ENCODE measurements at regions not wholly inside any gene's neighbourhood (a gene's known extent, or its start where the extent isn't known, plus 50 kb on each side); places are given as distances from the start of the nearest gene placed in this dataset.

- TF ChIP-seq HOXD1 (CRISPR knock-in tag; IDR thresholded peaks at IDR 0.05) (0 out of 2 replicates have a peak, but pooled peaks have one; percentile 27), ZBTB8A (CRISPR knock-in tag; IDR thresholded peaks at IDR 0.05; ENCODE audit: borderline replicate concordance, low read depth) (no peak), HMG20B (CRISPR knock-in tag; conservative IDR thresholded peaks at IDR 0.05) (0 out of 2 replicates have a peak, but pooled peaks have one; percentile 55), ZNF232 (CRISPR knock-in tag; IDR thresholded peaks at IDR 0.05; ENCODE audit: borderline replicate concordance) (0 out of 2 replicates have a peak, but pooled peaks have one; percentile 53), RELA (CRISPR knock-in tag; IDR thresholded peaks at IDR 0.05) (no peak), ARHGAP35 (CRISPR knock-in tag; IDR thresholded peaks at IDR 0.05; ENCODE audit: borderline replicate concordance) (no peak), BRD4 (CRISPR knock-in tag; IDR thresholded peaks at IDR 0.05) (peak; percentile 91), SPEN (CRISPR knock-in tag; IDR thresholded peaks at IDR 0.05; ENCODE audit: low read depth) (0 out of 2 replicates have a peak, but pooled peaks have one; percentile 1), MATR3 (CRISPR knock-in tag; IDR thresholded peaks at IDR 0.05) (no peak), ZNF446 (CRISPR knock-in tag; IDR thresholded peaks at IDR 0.05) (no peak), ZNF317 (CRISPR knock-in tag; IDR thresholded peaks at IDR 0.05) (0 out of 2 replicates have a peak, but pooled peaks have one; percentile 1), SYNCRIP (IDR thresholded peaks at IDR 0.05; ENCODE audit: insufficient read depth, low read depth, low read length) (no peak), ZNF513 (CRISPR knock-in tag; conservative IDR thresholded peaks at IDR 0.05) (no peak), FOXO4 (CRISPR knock-in tag; conservative IDR thresholded peaks at IDR 0.05) (no peak), ADNP (CRISPR knock-in tag; IDR thresholded peaks at IDR 0.05) (no peak), ZBTB21 (CRISPR knock-in tag; IDR thresholded peaks at IDR 0.05) (0 out of 2 replicates have a peak, but pooled peaks have one; percentile 14), ZNF597 (CRISPR knock-in tag; IDR thresholded peaks at IDR 0.05) (no peak), ZBTB44 (CRISPR knock-in tag; IDR thresholded peaks at IDR 0.05) (no peak), ZNF441 (CRISPR knock-in tag; IDR thresholded peaks at IDR 0.05; ENCODE audit: borderline replicate concordance) (peak; percentile 82; the same call in 1 of the 2 replicates), ZNF547 (CRISPR knock-in tag; IDR thresholded peaks at IDR 0.05) (peak; percentile 60; the same call in 1 of the 2 replicates), GLMP (CRISPR knock-in tag; IDR thresholded peaks at IDR 0.05; ENCODE audit: borderline replicate concordance) (no peak), ZNF737 (CRISPR knock-in tag; IDR thresholded peaks at IDR 0.05; ENCODE audit: borderline replicate concordance) (no peak), FOXP1 (IDR thresholded peaks at IDR 0.05) (peak; percentile 99), FOXP1 (CRISPR knock-in tag; IDR thresholded peaks at IDR 0.05) (peak; percentile 100)
Observed at GRCh38 chr2:20534913-20535801, 88.3 kb downstream of the RHOB start (continued).

All from HepG2 (cell line).